Suppressor macrophage treated with lipopolysaccharide for 4 hours (primary cell): ENCODE measurements at regions not wholly inside any gene's neighbourhood (a gene's known extent, or its start where the extent isn't known, plus 50 kb on each side); places are given as distances from the start of the nearest gene placed in this dataset.
"Not testable (repeated sequence)": the region's sequence is repeated elsewhere in the genome, so short reads cannot be mapped to it uniquely, and the experiment has no call there.

Experiments
- DNase-seq: peaks from one replicate; pipeline ENCODE4 v3.0.0-alpha.2; 2020

GRCh38 chr13:37986811-37987210, 117.2 kb upstream of the TRPC4 start:
- no peak for DNase-seq

GRCh38 chr13:37985281-37985680, 115.7 kb upstream of the TRPC4 start:
- DNase-seq, result no peak

GRCh38 chr13:37984357-37984756, 114.8 kb upstream of the TRPC4 start:
- no peak for DNase-seq

GRCh38 chr13:37981932-37982331, 112.4 kb upstream of the TRPC4 start:
- DNase-seq, result no peak

GRCh38 chr13:37978680-37979079, 109.1 kb upstream of the TRPC4 start:
- no peak for DNase-seq

GRCh38 chr13:37968555-37968954, 99.0 kb upstream of the TRPC4 start:
- DNase-seq, result no peak

GRCh38 chr13:37966266-37966665, 96.7 kb upstream of the TRPC4 start:
- DNase-seq, result no peak

GRCh38 chr13:37960427-37960826, 90.9 kb upstream of the TRPC4 start:
- DNase-seq, result no peak

GRCh38 chr13:37959284-37959683, 89.7 kb upstream of the TRPC4 start:
- no peak for DNase-seq

GRCh38 chr13:37956536-37956935, 87.0 kb upstream of the TRPC4 start:
- DNase-seq, result no peak

GRCh38 chr13:37954597-37954996, 85.0 kb upstream of the TRPC4 start:
- DNase-seq, result not testable (repeated sequence)

- DNase-seq, result no peak
Measured at GRCh38 chr13:37954191-37954590, 84.6 kb upstream of the TRPC4 start.

GRCh38 chr13:37953696-37954095, 84.1 kb upstream of the TRPC4 start:
- DNase-seq, result no peak

GRCh38 chr13:37950016-37950415, 80.4 kb upstream of the TRPC4 start:
- no peak for DNase-seq

GRCh38 chr13:37947419-37948140, 78.0 kb upstream of the TRPC4 start:
- DNase-seq, result no peak

GRCh38 chr13:37945651-37946575, 76.3 kb upstream of the TRPC4 start:
- no peak for DNase-seq

GRCh38 chr13:37944869-37945442, 75.4 kb upstream of the TRPC4 start:
- no peak for DNase-seq

- DNase-seq, result no peak
Measured at GRCh38 chr13:37944081-37944868, 74.7 kb upstream of the TRPC4 start.

- no peak for DNase-seq
Measured at GRCh38 chr13:37942929-37943328, 73.4 kb upstream of the TRPC4 start.

- no peak for DNase-seq
Measured at GRCh38 chr13:37934339-37935191, 65.0 kb upstream of the TRPC4 start.

GRCh38 chr13:37929308-37929707, 59.7 kb upstream of the TRPC4 start:
- DNase-seq, result no peak

GRCh38 chr13:37927561-37927960, 58.0 kb upstream of the TRPC4 start:
- no peak for DNase-seq
